ENCODE measurements at regions not wholly inside any gene's neighbourhood (a gene's known extent, or its start where the extent isn't known, plus 50 kb on each side); places are given as distances from the start of the nearest gene placed in this dataset.

- Histone ChIP-seq H3K27me3 (ENCODE audit: control insufficient read depth in 4 of 4, insufficient read depth in 4 of 4, low read length in 3 of 4) (no peaks in the 10 kb centered on the region), H3K9ac (ENCODE audit: low read depth in 1 of 2, low read length in 2 of 2) (no peak overlapping the region), H3K36me3 (ENCODE audit: control insufficient read depth in 4 of 4, insufficient read depth in 3 of 4, low read depth in 1 of 4, low read length in 3 of 4) (no peaks in the 10 kb centered on the region), H3K27ac (ENCODE audit: low read depth in 1 of 2, low read length in 2 of 2) (no peak overlapping the region), H3K4me3 (ENCODE audit: low read depth in 1 of 3, low read length in 3 of 3) (no peak overlapping the region), H3K4me1 (ENCODE audit: control insufficient read depth in 4 of 4, insufficient read depth in 4 of 4, low read length in 3 of 4) (no peaks in the 10 kb centered on the region), H3K9me3 (ENCODE audit: control insufficient read depth in 4 of 4, low read length in 3 of 4) (no peaks in the 10 kb centered on the region)
- TF ChIP-seq JUND (IDR thresholded peaks at IDR 0.05) (no peak), FOXA1 (IDR thresholded peaks at IDR 0.05) (no peak), SP1 (IDR thresholded peaks at IDR 0.05) (no peak), ATF3 (IDR thresholded peaks at IDR 0.05) (no peak), REST (IDR thresholded peaks at IDR 0.05) (no peak)
- WGBS, result 88% methylated on average over 4 of the region's 4 CpGs
- DNase-seq (ENCODE audit: low spot score), result no peak
Measured at GRCh38 chr12:118524446-118524845, 148.1 kb downstream of the SUDS3 start.

GRCh38 chr12:118525216-118525615 lies 148.9 kb downstream of the SUDS3 start:
- no peak for DNase-seq (ENCODE audit: low spot score)
- no peaks in the 10 kb centered on the region for H3K9me3 ChIP-seq (ENCODE audit: control insufficient read depth in 4 of 4, low read length in 3 of 4)
- no peaks in the 10 kb centered on the region for H3K4me1 ChIP-seq (ENCODE audit: control insufficient read depth in 4 of 4, insufficient read depth in 4 of 4, low read length in 3 of 4)
- 60% methylated on average over 2 of the region's 2 CpGs for WGBS
- H3K27ac ChIP-seq (ENCODE audit: low read depth in 1 of 2, low read length in 2 of 2), result no peak overlapping the region
- H3K4me3 ChIP-seq (ENCODE audit: low read depth in 1 of 3, low read length in 3 of 3), result no peak overlapping the region
- no peak for TF ChIP-seq ATF3 (IDR thresholded peaks at IDR 0.05)
- TF ChIP-seq REST (IDR thresholded peaks at IDR 0.05), result no peak
- H3K27me3 ChIP-seq (ENCODE audit: control insufficient read depth in 4 of 4, insufficient read depth in 4 of 4, low read length in 3 of 4), result no peaks in the 10 kb centered on the region
- H3K36me3 ChIP-seq (ENCODE audit: control insufficient read depth in 4 of 4, insufficient read depth in 3 of 4, low read depth in 1 of 4, low read length in 3 of 4), result no peaks in the 10 kb centered on the region
- no peak overlapping the region for H3K9ac ChIP-seq (ENCODE audit: low read depth in 1 of 2, low read length in 2 of 2)

- Histone ChIP-seq H3K4me3 (ENCODE audit: low read depth in 1 of 3, low read length in 3 of 3) (no peak overlapping the region), H3K9me3 (ENCODE audit: control insufficient read depth in 4 of 4, low read length in 3 of 4) (no peaks in the 10 kb centered on the region), H3K36me3 (ENCODE audit: control insufficient read depth in 4 of 4, insufficient read depth in 3 of 4, low read depth in 1 of 4, low read length in 3 of 4) (no peaks in the 10 kb centered on the region), H3K4me1 (ENCODE audit: control insufficient read depth in 4 of 4, insufficient read depth in 4 of 4, low read length in 3 of 4) (no peaks in the 10 kb centered on the region), H3K9ac (ENCODE audit: low read depth in 1 of 2, low read length in 2 of 2) (no peak overlapping the region), H3K27ac (ENCODE audit: low read depth in 1 of 2, low read length in 2 of 2) (no peak overlapping the region), H3K27me3 (ENCODE audit: control insufficient read depth in 4 of 4, insufficient read depth in 4 of 4, low read length in 3 of 4) (no peaks in the 10 kb centered on the region)
- no peak for TF ChIP-seq JUND (IDR thresholded peaks at IDR 0.05)
- TF ChIP-seq HNF4A (conservative IDR thresholded peaks at IDR 0.05), result no peak
- TF ChIP-seq TAF1 (conservative IDR thresholded peaks at IDR 0.05), result no peak
- TF ChIP-seq NR2F2 (IDR thresholded peaks at IDR 0.05), result no peak
- TF ChIP-seq GABPA (IDR thresholded peaks at IDR 0.05 in 1 of 2, conservative IDR thresholded peaks at IDR 0.05 in 1 of 2), result no peak
- no peak for TF ChIP-seq FOXA1 (IDR thresholded peaks at IDR 0.05)
- no peak for TF ChIP-seq EGR1 (IDR thresholded peaks at IDR 0.05; ENCODE audit: low read depth in 2 of 2)
- no peak for TF ChIP-seq RXRA (IDR thresholded peaks at IDR 0.05)
- no peak for TF ChIP-seq ATF3 (IDR thresholded peaks at IDR 0.05)
- TF ChIP-seq RAD21 (IDR thresholded peaks at IDR 0.05), result no peak
- 67% methylated on average over 6 of the region's 6 CpGs for WGBS
- DNase-seq (ENCODE audit: low spot score), result no peak
Measured at GRCh38 chr12:118526255-118527095, 150.1 kb downstream of the SUDS3 start.
